ENCODE measurements at regions not wholly inside any gene's neighbourhood (a gene's known extent, or its start where the extent isn't known, plus 50 kb on each side); places are given as distances from the start of the nearest gene placed in this dataset.

- Histone ChIP-seq H3K4me3 (replicated peaks; ENCODE audit: insufficient read depth, low read length) (no peak overlapping the region), H3K27ac (replicated peaks) (no peak overlapping the region), H3K27me3 (ENCODE audit: insufficient read depth, poor library complexity, severe bottlenecking) (no peaks in the 10 kb centered on the region)
- DNase-seq (ENCODE audit: low read depth in 1 of 2, low spot score in 1 of 2), result no peak
- TF ChIP-seq REST (IDR thresholded peaks at IDR 0.05; ENCODE audit: insufficient replicate concordance, low read depth), result no peak
- TF ChIP-seq POLR2AphosphoS5 (IDR thresholded peaks at IDR 0.05; ENCODE audit: low read depth), result no peak
- no peak for TF ChIP-seq SPI1 (IDR thresholded peaks at IDR 0.05; ENCODE audit: borderline replicate concordance, low read depth)
- TF ChIP-seq GABPA (IDR thresholded peaks at IDR 0.05; ENCODE audit: low read depth), result no peak
Observed at GRCh38 chr10:33798754-33799153, 464.3 kb upstream of the NRP1 start.

- H3K4me3 ChIP-seq (replicated peaks; ENCODE audit: insufficient read depth, low read length), result no peak overlapping the region
- no peak overlapping the region for H3K27ac ChIP-seq (replicated peaks)
- H3K27me3 ChIP-seq (ENCODE audit: insufficient read depth, poor library complexity, severe bottlenecking), result no peaks in the 10 kb centered on the region
- no peak for DNase-seq (ENCODE audit: low read depth in 1 of 2, low spot score in 1 of 2)
- no peak for TF ChIP-seq SPI1 (IDR thresholded peaks at IDR 0.05; ENCODE audit: borderline replicate concordance, low read depth)
- TF ChIP-seq GABPA (IDR thresholded peaks at IDR 0.05; ENCODE audit: low read depth), result no peak
- TF ChIP-seq CTCF (IDR thresholded peaks at IDR 0.05; ENCODE audit: insufficient read depth, low read length), result no peak
- TF ChIP-seq REST (IDR thresholded peaks at IDR 0.05; ENCODE audit: insufficient replicate concordance, low read depth), result no peak
- TF ChIP-seq POLR2AphosphoS5 (IDR thresholded peaks at IDR 0.05; ENCODE audit: low read depth), result no peak
Observed at GRCh38 chr10:33796680-33797079, 462.2 kb upstream of the NRP1 start.

GRCh38 chr10:33795529-33795928 lies 461.1 kb upstream of the NRP1 start:
- no peak for DNase-seq (ENCODE audit: low read depth in 1 of 2, low spot score in 1 of 2)
- TF ChIP-seq REST (IDR thresholded peaks at IDR 0.05; ENCODE audit: insufficient replicate concordance, low read depth) (no peak), CTCF (IDR thresholded peaks at IDR 0.05; ENCODE audit: insufficient read depth, low read length) (no peak), GABPA (IDR thresholded peaks at IDR 0.05; ENCODE audit: low read depth) (no peak), POLR2AphosphoS5 (IDR thresholded peaks at IDR 0.05; ENCODE audit: low read depth) (no peak), SPI1 (IDR thresholded peaks at IDR 0.05; ENCODE audit: borderline replicate concordance, low read depth) (no peak)
- no peaks in the 10 kb centered on the region for H3K27me3 ChIP-seq (ENCODE audit: insufficient read depth, poor library complexity, severe bottlenecking)
- H3K27ac ChIP-seq (replicated peaks), result no peak overlapping the region
- H3K4me3 ChIP-seq (replicated peaks; ENCODE audit: insufficient read depth, low read length), result no peak overlapping the region

Measured in HL-60 (cell line).